CD14-positive monocyte (primary cell): ENCODE measurements at regions not wholly inside any gene's neighbourhood (a gene's known extent, or its start where the extent isn't known, plus 50 kb on each side); places are given as distances from the start of the nearest gene placed in this dataset.

Experiments used
- DNase-seq, 3 donors: peaks; one replicate each; pipeline ENCODE4 v3.0.0-alpha.2; 2011 to 2022
- H2AFZ ChIP-seq: 2 replicates; pipeline ENCODE4 v1.6.0; 2012; ENCODE audit warnings: mild to moderate bottlenecking, low read depth, low read length, inconsistent platforms; ENCODE audit not compliant: insufficient read depth, poor library complexity, severe bottlenecking
- H3K27ac ChIP-seq, 2 donors: 1 replicate in 1 of 2; 2 replicates in 1 of 2; pipeline ENCODE4 v1.5.1; 2012 to 2013; ENCODE audit warnings: low read length in 2 of 2, control low read depth in 1 of 2, inconsistent platforms in 1 of 2, low read depth in 1 of 2, mild to moderate bottlenecking in 1 of 2
- H3K27me3 ChIP-seq, 2 donors: one replicate each; pipeline versions ENCODE4 v1.6.0 to v1.6.1; 2011 to 2013; ENCODE audit warnings: low read length in 2 of 2; ENCODE audit not compliant: control insufficient read depth in 2 of 2, insufficient read depth in 2 of 2
- H3K36me3 ChIP-seq, 2 donors: replicated peaks in 1 of 2; 1 replicate in 1 of 2; 2 replicates in 1 of 2; pipeline versions ENCODE4 v1.5.1 to v1.6.1; 2012 to 2013; ENCODE audit warnings: low read length in 2 of 2, control low read depth in 1 of 2, inconsistent platforms in 1 of 2, mild to moderate bottlenecking in 1 of 2; ENCODE audit not compliant: insufficient read depth in 2 of 2, control insufficient read depth in 1 of 2
- H3K4me1 ChIP-seq, 2 donors: 1 replicate in 1 of 2; 2 replicates in 1 of 2; pipeline versions ENCODE4 v1.5.1 to v1.6.1; 2012 to 2013; ENCODE audit warnings: low read length in 2 of 2, control low read depth in 1 of 2, inconsistent platforms in 1 of 2, mild to moderate bottlenecking in 1 of 2, moderate library complexity in 1 of 2; ENCODE audit not compliant: insufficient read depth in 2 of 2, control insufficient read depth in 1 of 2
- H3K4me2 ChIP-seq: replicated peaks from 2 replicates; pipeline ENCODE3; 2012; ENCODE audit warnings: low read length, moderate library complexity, mild to moderate bottlenecking; ENCODE audit not compliant: poor library complexity, severe bottlenecking; ENCODE audit errors: extremely low read depth
- H3K4me3 ChIP-seq, 3 experiments: fragments of 200-600 bp in 1 of 3; sonication (generic) in 1 of 3; replicated peaks in 1 of 3; 1 replicate in 2 of 3; 2 replicates in 1 of 3; pipeline ENCODE4 v1.5.1; 2011 to 2013; ENCODE audit warnings: low read length in 3 of 3, mild to moderate bottlenecking in 3 of 3, control low read depth in 2 of 3, low read depth in 2 of 3, inconsistent platforms in 1 of 3, moderate library complexity in 1 of 3
- H3K79me2 ChIP-seq: 2 replicates; pipeline ENCODE4 v1.6.0; 2012; ENCODE audit warnings: mild to moderate bottlenecking, control low read depth, inconsistent platforms, low read length, moderate library complexity; ENCODE audit not compliant: insufficient read depth
- H3K9ac ChIP-seq: 2 replicates; pipeline ENCODE4 v1.6.0; 2017; ENCODE audit warnings: low read length, mild to moderate bottlenecking; ENCODE audit not compliant: insufficient read depth, poor library complexity, severe bottlenecking
- H3K9me3 ChIP-seq, 2 donors: replicated peaks in 1 of 2; 1 replicate in 1 of 2; 2 replicates in 1 of 2; pipeline versions ENCODE4 v1.5.1 to v1.6.1; 2012 to 2013; ENCODE audit warnings: low read length in 2 of 2, control low read depth in 1 of 2; ENCODE audit not compliant: control insufficient read depth in 1 of 2, insufficient read depth in 1 of 2
- H4K20me1 ChIP-seq: 2 replicates; pipeline ENCODE4 v1.6.0; 2012; ENCODE audit warnings: mild to moderate bottlenecking, low read length, control low read depth, moderate library complexity; ENCODE audit not compliant: insufficient read depth
- H3K27ac Mint-ChIP-seq, 7 donors: one replicate each; pipeline ENCODE4 v1.8.0; 2020; ENCODE audit warnings: mild to moderate bottlenecking in 7 of 7, mixed read lengths in 7 of 7, moderate library complexity in 6 of 7, inconsistent platforms in 2 of 7
- H3K27me3 Mint-ChIP-seq, 3 donors: one replicate each; pipeline ENCODE4 v1.8.0; 2021 to 2022; ENCODE audit warnings: low read depth in 3 of 3, mild to moderate bottlenecking in 3 of 3, mixed read lengths in 3 of 3, moderate library complexity in 3 of 3, inconsistent platforms in 1 of 3
- H3K36me3 Mint-ChIP-seq, 2 donors: one replicate each; pipeline ENCODE4 v1.8.0; 2020; ENCODE audit warnings: mixed read lengths in 2 of 2, inconsistent platforms in 1 of 2, mild to moderate bottlenecking in 1 of 2
- H3K4me1 Mint-ChIP-seq: one replicate; pipeline ENCODE4 v1.8.0; 2020; ENCODE audit warnings: mild to moderate bottlenecking, mixed read lengths
- H3K4me3 Mint-ChIP-seq, 2 donors: one replicate each; pipeline ENCODE4 v1.8.0; 2020; ENCODE audit warnings: mild to moderate bottlenecking in 2 of 2, mixed read lengths in 2 of 2, moderate library complexity in 1 of 2
- H3K9me3 Mint-ChIP-seq, 7 donors: one replicate each; pipeline ENCODE4 v1.8.0; 2020 to 2022; ENCODE audit warnings: mixed read lengths in 7 of 7, mild to moderate bottlenecking in 6 of 7, moderate library complexity in 6 of 7, inconsistent platforms in 2 of 7
- CTCF ChIP-seq: fragments of 200-600 bp; IDR thresholded peaks from one replicate; pipeline ENCODE4 v1.8.0; 2022; ENCODE audit warnings: antibody characterized with exemption, mild to moderate bottlenecking
- WGBS: methylation state at CpG from one replicate; pipeline ENCODE4 v1.1.5; 2013; ENCODE audit warnings: missing lambda C conversion rate; ENCODE audit not compliant: insufficient coverage; 5-methylcytosine and 5-hydroxymethylcytosine counted together
- intact Hi-C, 2 donors: fragments of 100-400 bp; cut with micrococcal nuclease; formaldehyde crosslinking; loops; one replicate each; pipeline versions ENCODE4 v1.15.0 to v1.15.1; 2023

- Histone ChIP-seq H3K4me3 (no peak overlapping the region), H3K27me3 (no peaks in the 10 kb centered on the region), H3K79me2 (no peaks in the 10 kb centered on the region), H3K27ac (no peak overlapping the region), H3K9ac (no peak overlapping the region), H4K20me1 (no peaks in the 10 kb centered on the region), H3K4me2 (no peak overlapping the region), H3K9me3 (no peaks in the 10 kb centered on the region), H2AFZ (peak overlapping the region; percentile 63), H3K4me1 (no peaks in the 10 kb centered on the region), H3K36me3 (no peaks in the 10 kb centered on the region)
- intact Hi-C loops = no loop called here
- DNase-seq = no peak
- H3K36me3 Mint-ChIP-seq = no peaks in the 10 kb centered on the region
- H3K9me3 Mint-ChIP-seq = no peaks in the 10 kb centered on the region
- peaks cover 1 to 3% (median 2%) of the 10 kb centered on the region in 3 donors for H3K27me3 Mint-ChIP-seq
- no peak overlapping the region for H3K27ac Mint-ChIP-seq
- 26% methylated on average over 3 of the region's 11 CpGs for WGBS
- TF ChIP-seq CTCF = no peak
- H3K4me3 Mint-ChIP-seq = no peak overlapping the region
- peaks cover 6% of the 10 kb centered on the region for H3K4me1 Mint-ChIP-seq
Measured at GRCh38 chr13:50594276-50595051, 249.0 kb downstream of the DLEU7 start.

GRCh38 chr13:50595196-50595595 is 248.3 kb downstream of the DLEU7 start:
- Mint-ChIP-seq H3K4me1 (peaks cover 6% of the 10 kb centered on the region), H3K36me3 (no peaks in the 10 kb centered on the region), H3K9me3 (no peaks in the 10 kb centered on the region), H3K27me3 (peaks cover 1 to 3% (median 2%) of the 10 kb centered on the region in 3 donors), H3K4me3 (no peak overlapping the region), H3K27ac (no peak overlapping the region)
- Histone ChIP-seq H3K36me3 (no peaks in the 10 kb centered on the region), H3K4me1 (no peaks in the 10 kb centered on the region), H4K20me1 (no peaks in the 10 kb centered on the region), H3K4me3 (no peak overlapping the region), H3K79me2 (no peaks in the 10 kb centered on the region), H3K4me2 (no peak overlapping the region), H2AFZ (peak overlapping the region; percentile 63), H3K27ac (no peak overlapping the region), H3K27me3 (no peaks in the 10 kb centered on the region), H3K9me3 (no peaks in the 10 kb centered on the region), H3K9ac (no peak overlapping the region)
- WGBS = 92% methylated on average over 2 of the region's 3 CpGs
- intact Hi-C loops = no loop called here
- DNase-seq = no peak
- no peak for TF ChIP-seq CTCF
